H4 (cell line): ENCODE measurements at regions not wholly inside any gene's neighbourhood (a gene's known extent, or its start where the extent isn't known, plus 50 kb on each side); places are given as distances from the start of the nearest gene placed in this dataset.
"Not testable (repeated sequence)": the region's sequence is repeated elsewhere in the genome, so short reads cannot be mapped to it uniquely, and the experiment has no call there.

ENCODE experiments used
- DNase-seq: peaks from one replicate; pipeline ENCODE4 v3.0.0-alpha.2; 2015; ENCODE audit warnings: low spot score

DNA sequence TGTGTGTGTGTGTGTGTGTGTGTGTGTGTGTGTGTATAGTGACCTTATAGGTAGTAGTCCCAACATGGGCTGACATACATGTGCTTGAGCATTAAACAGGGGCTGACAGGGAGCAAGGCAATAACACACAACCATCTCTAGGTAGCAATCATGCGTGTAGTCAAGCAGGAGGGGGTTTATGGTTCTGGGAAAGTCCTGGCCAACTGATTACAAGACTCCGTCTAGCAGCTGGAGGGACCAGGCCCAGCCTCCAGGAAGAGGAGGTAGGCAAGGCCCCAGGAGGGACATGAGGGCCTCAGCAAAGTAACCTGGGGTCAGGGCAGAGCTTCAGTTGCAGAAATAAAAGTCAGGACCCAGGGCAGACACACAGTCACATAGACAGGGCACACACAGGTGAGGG, 60.6 kb upstream of the E2F3 start:
- no peak for DNase-seq

DNA sequence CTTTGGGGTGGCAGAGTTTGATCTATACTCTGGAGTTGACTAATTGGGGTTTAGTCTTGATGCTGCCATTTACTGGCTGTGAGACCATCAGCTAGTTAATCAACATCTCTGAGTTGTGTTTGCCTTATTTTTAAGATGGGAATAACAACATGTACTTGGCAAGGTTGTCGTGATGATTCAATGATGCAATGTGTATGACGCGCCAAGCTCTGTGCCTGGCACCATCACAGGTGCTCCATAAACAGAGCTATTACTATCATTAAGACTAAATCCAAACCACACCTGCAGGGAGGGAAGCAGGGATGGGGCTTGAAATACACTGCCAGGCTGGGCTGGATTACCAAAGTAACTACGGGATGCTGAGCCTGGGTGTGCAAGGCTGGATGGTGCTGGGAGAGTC, 60.1 kb upstream of the E2F3 start:
- DNase-seq, result no peak

- not testable (repeated sequence) for DNase-seq
These were observed 54.7 kb upstream of the E2F3 start for GRCh38 chr6:20346948-20347347.

DNA sequence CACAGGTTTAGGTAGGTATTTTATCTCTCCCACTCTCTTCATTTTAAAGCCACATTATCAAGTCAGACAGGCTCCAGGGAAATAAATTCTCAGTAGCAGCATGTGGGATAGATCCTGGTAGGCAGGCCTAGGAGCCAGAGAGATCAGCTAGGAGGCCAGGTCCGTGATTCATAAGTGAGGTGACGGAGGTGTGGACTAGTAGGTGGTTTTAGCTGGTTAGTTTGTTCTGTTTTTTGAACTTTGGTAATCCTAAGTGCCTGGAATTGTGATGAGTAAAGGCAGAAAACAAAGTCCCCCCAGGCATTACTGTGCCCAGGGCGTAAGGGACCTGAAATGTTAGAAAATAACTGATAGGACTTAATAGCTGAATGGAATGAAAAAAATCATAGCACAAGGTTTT, 53.6 kb upstream of the E2F3 start:
- no peak for DNase-seq

GRCh38 chr6:20349225-20349624, 52.5 kb upstream of the E2F3 start:
- DNase-seq, result no peak

- DNase-seq, result no peak
These were observed 51.5 kb upstream of the E2F3 start for GRCh38 chr6:20350215-20350614.

DNA sequence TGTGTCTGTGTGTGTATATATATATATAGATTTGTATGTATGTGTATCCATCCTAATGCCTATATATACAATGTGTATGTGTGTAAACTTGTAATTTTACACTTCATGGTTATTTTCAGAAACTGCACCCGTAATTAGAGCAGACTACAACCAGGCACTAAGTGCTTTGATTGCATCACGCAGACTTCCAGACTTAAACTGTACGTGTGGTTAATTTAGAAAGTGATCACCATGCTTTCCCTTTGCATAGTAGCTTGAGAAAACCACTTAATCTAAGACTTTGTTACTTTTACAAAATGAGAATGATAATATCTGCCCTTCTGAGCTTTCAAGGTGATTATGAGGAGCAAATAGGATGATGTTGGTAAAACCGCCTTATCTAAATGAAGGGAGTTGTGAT, 50.1 kb upstream of the E2F3 start:
- no peak for DNase-seq
